ENCODE measurements at regions not wholly inside any gene's neighbourhood (a gene's known extent, or its start where the extent isn't known, plus 50 kb on each side); places are given as distances from the start of the nearest gene placed in this dataset.
"Not testable (repeated sequence)": the region's sequence is repeated elsewhere in the genome, so short reads cannot be mapped to it uniquely, and the experiment has no call there.

DNA sequence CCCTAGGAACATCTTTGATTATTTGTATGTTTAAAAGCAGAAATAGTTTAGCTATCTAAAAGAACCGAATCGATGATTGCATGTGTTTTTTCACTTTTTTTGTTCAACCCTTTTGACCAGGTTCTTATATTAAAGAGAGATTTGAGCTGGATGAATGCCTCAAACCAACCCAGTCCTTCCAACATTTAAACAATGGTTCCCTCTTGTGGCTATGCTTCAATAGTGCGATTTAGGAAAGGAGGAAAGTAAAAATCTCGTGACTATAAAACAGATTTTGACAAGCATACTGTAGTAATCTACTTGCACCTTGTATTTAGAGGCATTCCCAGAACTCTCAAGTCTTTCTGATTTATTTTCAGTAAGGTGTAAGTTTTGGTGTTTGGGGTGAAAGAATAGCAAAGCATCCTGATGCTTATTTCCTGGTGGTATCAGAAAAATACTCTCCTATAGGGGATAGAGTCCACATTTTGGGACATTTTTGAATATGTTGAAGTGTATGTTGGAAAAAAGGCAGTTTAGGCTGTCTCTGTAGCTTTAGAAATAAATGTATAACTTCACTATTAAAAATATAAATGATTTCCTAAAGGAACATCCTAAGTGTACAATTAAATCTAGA, 159.6 kb upstream of the KCNH8 start:
- intact Hi-C loops (cut with micrococcal nuclease) = loop anchor here (1.0 to 10.0 kb wide), 12 partner anchors 141 to 1730 kb away; partner anchors contain the start of gene TBC1D5

DNA sequence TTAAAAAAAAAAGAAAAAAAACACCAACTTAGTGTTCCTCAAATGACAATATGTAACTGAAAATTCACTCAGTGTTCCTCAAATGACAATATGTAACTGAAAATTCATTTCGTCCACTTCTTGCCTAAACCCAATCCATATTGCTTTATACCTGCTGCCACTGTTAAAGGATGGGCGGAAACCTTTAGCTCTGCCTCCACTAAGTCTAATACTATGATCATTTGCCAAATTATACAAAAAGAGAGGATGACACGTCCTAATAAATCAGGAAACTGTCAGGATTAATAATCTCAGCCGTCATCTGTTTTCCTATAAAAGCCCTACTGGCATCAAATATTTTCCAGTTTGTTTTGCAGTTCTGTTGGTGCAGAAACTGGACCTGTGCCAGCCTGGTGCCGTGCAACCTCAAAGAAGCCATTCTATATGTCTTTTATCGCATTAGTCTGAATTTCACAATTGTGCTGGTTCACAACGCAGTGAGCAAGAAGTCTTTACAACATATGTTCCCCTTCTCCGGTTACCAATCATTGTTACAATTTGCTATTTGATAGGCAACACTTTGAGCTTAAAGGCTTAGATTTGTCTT, 160.4 kb upstream of the KCNH8 start:
- intact Hi-C loops (cut with micrococcal nuclease) = loop anchor here (1.0 to 10.0 kb wide), 11 partner anchors 141 to 1729 kb away; partner anchors contain the start of gene TBC1D5

DNA sequence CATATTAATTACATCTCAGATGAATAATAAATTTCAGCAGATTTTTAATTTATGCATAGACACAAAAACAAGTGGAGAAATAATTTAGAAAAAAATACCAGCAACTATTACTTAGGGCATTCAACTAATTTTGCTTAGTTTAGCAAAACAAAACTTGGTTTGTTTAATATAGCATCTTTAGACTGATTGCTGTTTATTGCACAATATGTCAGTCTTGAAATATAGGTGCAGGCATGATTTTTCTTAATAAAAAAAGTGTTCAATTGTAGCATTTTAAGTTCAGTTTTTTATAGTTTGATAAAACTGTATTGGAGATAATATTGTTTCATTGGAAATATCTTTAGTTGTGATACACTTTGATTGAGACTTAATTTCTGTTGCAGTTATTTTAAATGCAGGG, 161.2 kb upstream of the KCNH8 start:
- intact Hi-C loops (cut with micrococcal nuclease) = loop anchor here (10.0 kb wide), 1 partner anchor 1242 kb away; the partner anchor contains the start of gene TBC1D5

DNA sequence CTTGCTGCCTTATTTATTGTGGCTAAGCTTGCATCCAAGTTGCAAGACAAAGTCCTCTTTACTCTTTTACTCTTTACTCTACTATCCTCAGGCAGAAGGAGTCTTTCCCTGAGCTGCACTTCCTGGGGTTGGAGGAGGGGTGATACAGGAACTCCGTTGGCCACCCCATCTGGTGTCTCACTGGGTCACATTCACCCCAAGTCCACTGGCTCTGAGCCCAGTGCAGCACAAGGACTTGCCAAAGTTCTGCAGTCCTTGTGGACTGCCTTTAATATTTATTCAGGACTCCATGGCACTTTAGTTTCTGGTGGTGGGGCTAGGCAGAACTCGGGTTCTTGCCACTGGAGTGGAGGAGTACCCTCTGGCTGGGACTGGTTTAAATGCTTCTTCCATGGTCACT, 165.4 kb upstream of the KCNH8 start:
- intact Hi-C loops (cut with micrococcal nuclease) = loop anchor here (10.0 kb wide), 1 partner anchor 1238 kb away; the partner anchor contains the start of gene TBC1D5

DNA sequence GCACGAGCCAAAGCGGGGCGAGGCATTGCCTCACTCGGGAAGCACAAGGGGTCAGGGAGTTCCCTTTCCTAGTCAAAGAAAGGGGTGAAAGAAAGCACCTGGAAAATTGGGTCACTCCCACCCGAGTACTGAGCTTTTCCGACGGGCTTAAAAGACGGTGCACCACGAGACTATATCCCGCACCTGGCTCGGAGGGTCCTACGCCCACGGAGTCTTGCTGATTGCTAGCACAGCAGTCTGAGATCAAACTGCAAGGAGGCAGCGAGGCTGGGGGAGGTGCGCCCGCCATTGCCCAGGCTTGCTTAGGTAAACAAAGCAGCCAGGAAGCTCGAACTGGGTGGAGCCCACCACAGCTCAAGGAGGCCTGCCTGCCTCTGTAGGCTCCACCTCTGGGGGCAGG, 172.2 kb upstream of the KCNH8 start:
- intact Hi-C loops (cut with micrococcal nuclease) = not testable (repeated sequence)

DNA sequence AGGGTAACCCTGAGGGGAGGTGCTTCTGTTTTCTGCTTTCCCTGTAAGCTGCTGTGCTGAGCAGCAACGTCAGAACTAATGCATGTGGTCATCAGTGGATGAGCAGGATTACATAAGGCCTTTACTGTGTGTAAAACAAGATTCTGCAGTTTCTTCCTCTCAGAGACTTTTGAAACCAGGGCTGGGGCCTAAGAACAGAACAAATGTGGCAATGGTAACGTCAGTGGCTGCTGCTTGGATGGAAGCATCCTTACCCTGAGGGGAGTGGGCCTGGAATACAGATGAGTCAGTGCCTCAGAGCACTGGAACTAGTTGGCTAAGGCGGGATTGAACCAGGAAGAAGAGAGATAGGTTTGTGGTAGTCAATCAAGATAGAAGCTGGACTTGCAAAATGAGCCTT, 180.2 kb upstream of the KCNH8 start:
- intact Hi-C loops (cut with micrococcal nuclease) = no loop called here

DNA sequence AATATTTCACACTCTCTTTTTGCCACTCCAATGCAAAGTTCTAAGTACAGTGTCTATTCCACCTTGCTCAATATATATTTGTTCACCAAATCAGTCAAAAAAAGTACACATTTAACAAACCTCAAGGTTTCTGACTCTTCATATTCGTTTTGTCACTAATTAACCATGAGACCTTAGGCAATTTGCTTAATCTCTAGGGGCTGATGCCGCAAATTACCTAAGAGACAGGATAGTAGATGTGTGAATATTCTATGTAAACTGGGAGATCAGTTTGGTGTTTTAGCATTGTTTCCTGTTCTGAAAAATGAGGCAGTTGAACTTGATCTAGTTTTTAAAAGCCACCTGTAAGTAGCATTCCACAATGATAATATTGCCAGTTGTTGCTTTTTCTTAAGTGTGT, 182.5 kb upstream of the KCNH8 start:
- intact Hi-C loops (cut with micrococcal nuclease) = no loop called here

DNA sequence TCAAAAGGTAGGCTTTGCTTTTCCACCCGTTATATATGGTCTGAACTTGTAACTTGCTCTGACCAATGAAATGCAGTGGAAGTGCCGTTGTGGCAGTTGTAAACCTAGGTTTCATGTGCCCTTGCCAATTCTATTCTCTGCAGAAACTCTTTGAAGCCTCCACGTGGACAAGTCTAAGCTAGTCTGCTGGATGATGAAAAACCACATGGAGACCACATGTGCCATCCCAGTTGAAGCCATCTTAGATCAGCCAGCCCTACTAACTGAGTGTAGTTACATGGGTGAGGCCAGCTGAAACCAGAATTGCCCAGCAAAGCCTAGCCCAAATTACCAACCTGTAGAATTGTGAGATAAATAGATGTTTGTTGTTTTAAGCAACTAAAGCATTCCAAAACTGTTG, 183.7 kb upstream of the KCNH8 start:
- intact Hi-C loops (cut with micrococcal nuclease) = no loop called here

DNA sequence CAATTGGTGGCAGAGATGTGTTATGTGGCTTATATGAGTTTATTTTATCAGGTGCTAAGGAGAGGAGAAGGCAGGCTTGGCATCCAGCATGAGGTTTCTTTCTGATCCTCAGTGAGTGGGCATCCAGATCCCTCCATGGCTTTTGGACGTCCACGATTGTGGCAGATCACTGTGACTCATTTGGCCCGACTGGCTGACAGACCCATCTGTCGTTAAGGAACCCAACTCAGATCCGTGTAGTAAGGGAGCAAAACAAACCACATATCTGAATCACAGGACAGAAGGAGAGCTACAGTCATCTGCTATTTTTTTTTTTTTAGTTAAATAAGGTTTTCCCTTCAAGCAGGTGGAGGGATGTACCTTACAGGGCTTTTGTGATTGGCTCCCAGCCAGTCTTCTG, 197.0 kb upstream of the KCNH8 start:
- intact Hi-C loops (cut with micrococcal nuclease) = no loop called here

DNA sequence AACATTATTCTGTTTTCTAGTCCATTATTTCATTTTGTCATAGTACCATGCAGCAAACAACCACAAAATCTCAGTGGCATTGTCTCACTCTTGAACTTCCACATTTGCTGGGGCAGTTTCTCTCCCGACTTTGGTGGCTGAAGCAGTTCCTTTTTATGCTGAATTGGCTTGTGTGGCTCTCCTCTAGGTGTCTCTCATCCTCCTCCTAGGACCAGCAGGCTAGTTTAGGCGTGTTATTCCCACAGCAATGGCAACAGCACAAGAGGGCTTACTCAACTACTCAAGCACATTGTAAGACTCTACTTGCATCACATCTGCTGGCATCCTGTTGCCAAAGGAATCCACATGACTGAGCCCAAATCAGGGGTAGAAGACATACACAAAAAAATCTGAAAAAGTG, 201.8 kb upstream of the KCNH8 start:
- intact Hi-C loops (cut with micrococcal nuclease) = no loop called here

DNA sequence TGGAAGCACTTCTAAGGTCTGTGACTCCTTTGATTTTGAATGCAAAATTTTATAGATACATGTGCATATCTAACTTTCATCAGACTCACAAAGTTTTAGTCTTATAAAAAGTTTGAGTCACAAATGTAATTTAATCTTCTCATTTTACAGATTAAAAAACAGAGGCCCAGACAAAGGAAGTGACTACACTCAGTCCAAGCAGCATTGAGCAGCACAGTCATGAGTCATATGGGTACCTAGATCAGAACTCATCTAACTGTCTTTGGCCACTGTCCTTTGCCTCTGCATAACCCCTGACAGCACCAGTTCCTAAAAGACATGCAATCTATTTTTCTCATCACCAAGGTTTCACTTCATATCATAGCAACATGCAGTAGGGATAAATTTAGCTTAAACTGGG, 210.7 kb upstream of the KCNH8 start:
- intact Hi-C loops (cut with micrococcal nuclease) = no loop called here

DNA sequence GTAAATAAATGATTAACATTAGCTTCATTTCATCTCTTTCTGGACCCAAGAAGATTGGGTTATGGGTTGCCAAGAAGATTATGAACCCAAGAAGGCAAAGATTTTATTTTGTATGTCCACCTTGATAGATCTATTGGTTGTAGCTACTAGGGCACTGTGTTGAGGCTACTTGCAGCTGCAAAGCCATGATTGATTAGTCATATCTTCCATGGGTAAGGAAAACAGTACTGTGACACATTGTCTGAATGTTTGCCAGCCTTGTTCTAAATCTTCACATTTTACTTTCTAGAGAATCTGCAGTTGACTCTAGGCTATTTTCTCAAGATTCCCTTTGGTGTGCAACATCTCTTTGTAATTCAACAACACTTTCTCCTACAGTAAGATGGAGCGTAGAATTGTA, 229.2 kb upstream of the KCNH8 start:
- intact Hi-C loops (cut with micrococcal nuclease) = no loop called here

DNA sequence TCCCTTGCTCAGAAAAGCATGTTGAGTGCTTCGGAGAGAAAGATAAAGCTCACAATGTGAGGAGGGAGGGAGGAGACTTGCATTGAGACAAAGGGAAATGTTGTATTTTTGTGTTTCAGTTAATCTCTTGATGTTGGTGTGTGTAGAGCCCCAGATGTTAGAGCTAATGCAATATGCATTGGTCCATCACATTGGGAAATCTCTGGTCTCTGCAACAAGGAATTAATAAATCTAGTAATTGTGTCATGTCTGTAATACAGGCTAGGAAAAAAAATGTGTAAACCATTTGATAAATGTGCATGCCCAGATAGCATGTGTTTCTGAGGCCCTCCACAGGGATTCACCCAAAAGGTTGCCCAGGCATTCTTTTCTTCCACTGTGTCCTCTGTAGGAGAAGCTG, 230.4 kb upstream of the KCNH8 start:
- intact Hi-C loops (cut with micrococcal nuclease) = no loop called here

DNA sequence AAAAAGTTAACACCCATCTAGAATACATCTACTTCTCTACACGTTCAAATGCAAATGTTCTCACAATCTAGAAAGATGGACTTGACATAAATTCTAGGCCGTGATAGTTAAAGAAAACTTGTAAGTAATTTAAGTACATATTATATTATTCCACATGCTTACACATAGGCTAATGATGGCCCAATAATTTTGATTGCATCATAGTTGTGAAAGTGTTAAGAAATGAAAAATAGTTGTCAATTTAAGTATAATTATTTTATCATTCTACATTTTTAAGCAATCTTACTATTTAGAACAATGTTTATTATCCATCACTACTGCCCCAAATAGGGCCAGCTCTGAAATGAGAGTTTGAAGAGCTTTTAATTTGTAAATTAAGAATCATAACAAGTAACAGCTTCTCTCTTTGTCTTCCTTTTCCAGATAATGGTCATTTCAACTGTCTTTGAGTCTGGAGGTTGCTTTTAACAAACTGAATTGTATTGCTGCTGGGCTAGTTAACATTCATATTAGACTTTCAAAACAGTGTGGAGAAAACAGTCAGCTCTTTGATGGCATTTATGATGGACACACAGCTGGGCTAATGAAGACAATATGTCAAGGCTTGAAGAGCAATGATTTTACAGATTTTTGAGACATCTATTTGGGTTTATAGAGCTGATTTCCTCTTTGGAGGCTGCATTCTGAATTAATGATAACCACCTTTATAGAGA, 246.1 kb upstream of the KCNH8 start:
- intact Hi-C loops (cut with micrococcal nuclease) = no loop called here

DNA sequence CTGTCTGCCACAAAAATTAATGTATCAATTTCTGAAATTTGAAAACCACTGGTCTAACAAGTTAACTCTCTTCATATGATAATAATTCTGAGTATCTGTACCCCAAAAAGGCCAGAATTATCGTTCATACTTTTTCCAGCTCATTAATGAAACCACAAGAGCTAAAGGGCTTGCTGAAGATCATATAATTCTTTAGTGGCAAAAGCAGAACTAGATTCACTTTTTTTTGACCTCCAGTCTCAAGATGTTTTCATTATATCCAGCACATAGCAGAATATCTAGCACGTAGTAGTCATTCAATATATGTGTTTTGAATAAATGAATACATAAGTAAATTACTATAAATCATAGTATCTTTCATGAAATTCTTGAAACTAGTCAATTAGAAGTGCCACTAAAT, 246.7 kb upstream of the KCNH8 start:
- intact Hi-C loops (cut with micrococcal nuclease) = no loop called here

DNA sequence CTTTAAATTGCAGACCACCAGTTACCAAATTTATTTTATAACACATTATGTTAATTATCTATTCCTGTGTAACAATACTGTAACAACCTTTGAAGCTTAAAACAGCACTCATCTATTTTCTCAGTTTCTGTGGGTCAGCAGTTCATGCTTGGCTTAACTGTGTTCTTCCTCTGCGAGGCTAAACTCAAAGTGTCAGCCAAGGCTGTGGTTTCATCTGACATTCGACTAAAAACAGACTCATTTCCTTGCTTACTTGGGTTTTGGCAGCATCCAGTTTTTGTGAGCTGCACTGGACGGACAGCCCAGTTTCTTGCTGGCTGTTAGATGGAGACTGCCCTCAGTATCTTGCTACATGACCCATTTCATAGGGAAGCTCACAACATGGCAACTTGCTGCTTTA, 247.3 kb upstream of the KCNH8 start:
- intact Hi-C loops (cut with micrococcal nuclease) = no loop called here

DNA sequence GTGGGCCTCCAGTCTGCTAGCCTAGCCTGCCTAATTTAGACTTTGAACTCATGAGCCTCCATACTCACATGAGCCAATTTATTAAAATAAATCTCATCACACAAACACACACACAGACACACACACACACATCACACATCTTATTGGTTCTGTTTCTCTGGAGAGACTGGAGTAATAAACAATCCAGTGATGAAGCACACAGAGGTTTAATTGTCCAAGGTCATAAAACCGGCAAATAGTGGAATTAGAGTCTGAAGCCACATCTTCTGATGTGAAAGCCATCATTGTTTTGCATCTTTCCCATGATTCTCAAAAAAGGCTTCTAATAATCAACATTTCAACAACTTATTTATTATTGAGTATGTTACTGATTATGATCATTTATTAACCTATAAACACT, 249.4 kb upstream of the KCNH8 start:
- intact Hi-C loops (cut with micrococcal nuclease) = no loop called here

DNA sequence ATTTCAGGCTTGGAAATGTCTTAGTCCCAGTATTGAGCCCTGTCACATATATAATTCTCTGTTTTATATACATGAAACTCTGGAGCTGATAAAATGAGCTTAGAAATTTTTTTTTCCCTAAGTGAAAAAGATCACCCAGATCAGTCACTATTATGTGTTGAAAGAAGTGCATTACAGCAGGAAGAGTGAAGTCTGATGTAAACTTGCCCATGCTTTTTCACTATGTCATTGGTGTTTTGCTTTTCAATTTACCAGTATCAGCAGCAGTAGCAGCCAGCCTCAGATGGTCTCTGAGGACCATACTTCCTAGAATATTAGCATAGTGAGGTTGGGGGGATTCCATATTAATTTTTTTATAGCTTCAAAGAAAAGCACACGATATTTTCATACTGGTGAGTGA, 255.6 kb upstream of the KCNH8 start:
- intact Hi-C loops (cut with micrococcal nuclease) = loop anchor here (2.0 kb wide), 1 partner anchor 18 kb away; no protein-coding TSS in a partner anchor

DNA sequence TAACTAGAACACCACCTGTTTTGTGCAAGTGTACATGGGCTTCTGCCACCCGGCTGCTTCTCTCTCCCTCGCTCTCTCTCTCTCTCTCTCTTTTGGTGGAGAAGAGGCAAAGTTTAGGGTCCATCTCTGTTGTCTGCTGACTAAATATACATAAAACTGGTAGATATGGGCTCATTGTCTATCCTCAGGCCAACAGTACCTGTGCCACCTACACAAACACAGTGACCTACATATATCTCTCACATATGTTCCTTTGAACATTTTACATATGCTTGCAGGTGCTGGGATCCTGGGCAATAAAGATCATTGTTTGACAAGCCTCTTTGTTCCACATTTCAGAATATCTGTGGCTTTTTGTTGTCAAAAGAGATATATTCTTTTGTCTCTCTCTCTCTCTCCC, 256.3 kb upstream of the KCNH8 start:
- intact Hi-C loops (cut with micrococcal nuclease) = loop anchor here (2.0 kb wide), 1 partner anchor 17 kb away; no protein-coding TSS in a partner anchor

DNA sequence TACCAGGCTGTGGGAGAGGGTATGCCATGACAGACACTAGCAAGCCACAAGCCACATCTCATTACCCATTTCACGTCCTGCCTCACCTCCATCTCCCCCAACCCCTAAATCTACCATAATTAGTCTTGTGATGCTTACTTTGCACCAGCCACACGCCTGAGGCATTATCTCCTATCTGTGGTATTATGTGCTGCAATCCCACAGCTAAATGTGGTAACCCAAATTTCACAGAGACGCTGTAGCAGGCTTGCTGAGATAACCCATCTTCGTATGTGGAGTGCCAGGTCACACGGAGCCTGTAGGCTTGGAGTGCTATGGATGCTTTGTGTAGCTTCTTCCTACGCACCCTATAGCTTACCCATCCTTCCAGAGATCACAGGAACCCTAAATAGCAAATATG, 256.7 kb upstream of the KCNH8 start:
- intact Hi-C loops (cut with micrococcal nuclease) = loop anchor here (2.0 kb wide), 1 partner anchor 17 kb away; no protein-coding TSS in a partner anchor

DNA sequence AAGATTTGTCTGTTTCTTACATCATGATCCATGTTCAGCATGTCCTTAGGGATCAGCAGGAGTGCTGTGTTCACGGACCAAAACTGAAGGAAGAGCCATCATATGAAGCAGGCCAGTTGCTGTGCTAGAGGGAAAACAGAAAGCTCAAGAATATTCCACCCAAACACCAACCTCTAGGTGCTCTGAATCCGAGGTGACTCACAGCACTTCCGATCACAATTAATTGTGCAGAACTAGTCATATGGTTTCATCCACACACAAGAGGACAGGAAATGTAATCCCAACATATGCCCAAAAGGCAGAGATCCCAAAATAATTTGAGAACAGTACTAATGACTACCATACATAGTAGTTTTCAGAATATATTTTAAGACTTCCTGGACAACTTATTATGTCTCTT, 257.9 kb upstream of the KCNH8 start:
- intact Hi-C loops (cut with micrococcal nuclease) = no loop called here

DNA sequence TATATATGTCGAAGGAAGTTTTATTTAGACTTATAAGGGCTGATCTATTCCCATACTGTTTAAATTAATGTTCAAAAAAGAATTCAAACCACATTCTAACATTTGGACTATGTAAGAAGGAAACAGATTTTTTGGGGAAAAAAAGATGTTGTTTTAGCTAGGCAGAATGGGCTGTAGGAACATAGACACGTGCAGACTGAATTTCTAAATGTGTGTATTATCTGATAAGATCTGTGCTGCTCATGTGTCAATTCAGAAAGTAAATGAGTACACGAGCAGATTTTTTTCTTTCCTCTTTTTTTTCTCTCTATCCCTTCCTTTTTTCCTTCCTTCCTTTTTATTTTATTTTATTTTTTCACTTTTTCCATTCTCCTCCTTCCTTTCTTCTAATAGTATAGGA, 259.5 kb upstream of the KCNH8 start:
- intact Hi-C loops (cut with micrococcal nuclease) = no loop called here

DNA sequence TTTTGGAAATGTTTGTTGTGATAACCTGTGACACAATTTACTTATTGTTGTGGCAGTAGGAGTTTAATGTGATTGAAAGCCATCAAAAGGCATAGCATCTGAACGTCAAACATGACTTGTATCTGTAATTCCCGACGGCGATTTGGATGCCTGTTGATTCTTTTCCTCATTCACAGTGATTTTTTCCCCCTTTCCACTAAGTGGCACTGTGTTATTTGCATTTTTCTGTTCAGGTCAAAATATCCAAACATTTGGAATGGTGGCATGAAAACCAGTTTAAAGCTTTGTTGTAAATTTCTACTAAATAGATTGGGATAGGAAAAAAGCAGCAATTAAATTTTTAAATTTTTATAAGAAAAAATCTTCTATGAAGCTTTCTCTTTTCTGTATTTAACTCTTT, 259.9 kb upstream of the KCNH8 start:
- intact Hi-C loops (cut with micrococcal nuclease) = no loop called here
